D341Med (cell line): ENCODE measurements at regions not wholly inside any gene's neighbourhood (a gene's known extent, or its start where the extent isn't known, plus 50 kb on each side); places are given as distances from the start of the nearest gene placed in this dataset.

ENCODE experiments used
- DNase-seq: peaks from one replicate; pipeline ENCODE4 v3.0.0; 2012; ENCODE audit warnings: low spot score

- DNase-seq = peak; percentile 69
Observed at GRCh38 chr15:46315434-46315833, 680.6 kb downstream of the SQOR start.

DNA sequence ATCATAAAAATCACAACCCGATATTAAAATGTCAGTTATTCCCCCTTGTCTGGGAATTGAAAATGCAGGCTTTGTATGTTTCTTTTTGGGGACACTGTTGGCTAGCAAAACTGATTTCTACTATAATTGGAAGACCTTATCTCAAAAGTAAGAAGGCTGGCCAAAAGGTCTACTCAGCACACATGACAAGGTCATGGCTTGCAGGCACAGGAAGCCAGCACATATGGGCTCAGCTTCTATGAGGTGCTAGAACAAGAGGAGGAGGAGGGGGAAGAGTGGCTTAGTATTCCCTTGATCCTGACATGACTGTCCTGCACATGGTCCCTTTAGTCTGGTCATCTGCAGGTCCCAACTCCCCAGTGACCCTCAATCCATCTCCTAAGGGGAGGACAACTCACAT is 681.2 kb downstream of the SQOR start:
- DNase-seq = no peak

DNA sequence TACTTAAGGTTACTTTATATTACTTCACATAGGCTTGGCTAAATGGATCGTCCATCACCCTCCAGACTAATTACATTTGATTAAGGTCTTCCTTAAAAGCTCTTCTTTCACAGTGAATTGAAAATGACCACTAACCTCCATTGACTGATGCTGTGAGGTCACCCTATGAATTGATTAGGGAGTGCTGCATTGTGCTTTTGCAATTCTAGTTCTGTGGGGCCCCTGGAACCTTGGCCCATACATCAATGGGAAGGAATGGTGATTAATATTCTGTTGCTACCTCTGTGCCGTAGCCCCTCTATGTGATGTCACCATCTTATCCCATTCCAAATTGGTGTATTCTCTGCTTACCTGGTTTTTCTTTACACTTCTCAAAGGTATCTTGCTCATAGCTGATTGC is 682.2 kb downstream of the SQOR start:
- no peak for DNase-seq

- no peak for DNase-seq
Observed at GRCh38 chr15:46322753-46323152, 687.9 kb downstream of the SQOR start.

DNA sequence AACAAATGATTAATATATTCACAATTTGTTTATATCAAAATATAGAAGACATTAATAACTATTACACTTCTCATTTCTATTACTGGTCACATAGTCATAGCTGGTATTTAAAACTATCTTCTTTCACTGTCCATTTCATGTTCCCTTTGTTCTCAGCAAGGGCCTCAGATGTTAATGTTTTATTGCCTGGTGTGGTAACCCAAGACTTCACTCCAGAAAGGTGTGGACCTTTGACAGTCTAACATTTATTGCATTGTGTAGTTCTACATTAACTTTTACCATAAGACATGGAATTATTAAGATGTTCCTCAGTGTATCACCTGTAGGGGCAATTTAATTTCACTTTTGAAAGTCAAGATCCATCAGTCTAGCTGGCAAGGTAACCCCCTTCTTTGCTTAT is 691.3 kb downstream of the SQOR start:
- DNase-seq = no peak

GRCh38 chr15:46328821-46329220 is 694.0 kb downstream of the SQOR start:
- no peak for DNase-seq

GRCh38 chr15:46329876-46330275 is 695.0 kb downstream of the SQOR start:
- no peak for DNase-seq

DNA sequence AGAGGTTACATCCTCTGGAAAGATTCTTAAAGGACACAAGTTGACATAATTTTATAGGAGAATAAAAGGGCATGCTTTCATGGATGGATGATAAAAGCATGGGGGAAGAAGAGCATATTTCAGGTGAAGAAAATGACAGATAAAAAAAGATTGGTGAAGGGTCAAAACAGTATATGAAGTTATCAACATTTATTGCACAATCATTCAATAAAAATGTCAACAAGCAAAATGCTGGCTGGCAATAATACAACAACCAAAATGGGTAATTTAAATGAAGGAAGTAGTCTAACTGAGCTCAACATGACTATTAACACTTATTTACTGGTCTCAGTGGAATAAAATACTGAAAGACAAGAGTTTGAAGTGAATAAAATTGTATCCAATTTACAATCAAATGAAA is 696.7 kb downstream of the SQOR start:
- no peak for DNase-seq

DNA sequence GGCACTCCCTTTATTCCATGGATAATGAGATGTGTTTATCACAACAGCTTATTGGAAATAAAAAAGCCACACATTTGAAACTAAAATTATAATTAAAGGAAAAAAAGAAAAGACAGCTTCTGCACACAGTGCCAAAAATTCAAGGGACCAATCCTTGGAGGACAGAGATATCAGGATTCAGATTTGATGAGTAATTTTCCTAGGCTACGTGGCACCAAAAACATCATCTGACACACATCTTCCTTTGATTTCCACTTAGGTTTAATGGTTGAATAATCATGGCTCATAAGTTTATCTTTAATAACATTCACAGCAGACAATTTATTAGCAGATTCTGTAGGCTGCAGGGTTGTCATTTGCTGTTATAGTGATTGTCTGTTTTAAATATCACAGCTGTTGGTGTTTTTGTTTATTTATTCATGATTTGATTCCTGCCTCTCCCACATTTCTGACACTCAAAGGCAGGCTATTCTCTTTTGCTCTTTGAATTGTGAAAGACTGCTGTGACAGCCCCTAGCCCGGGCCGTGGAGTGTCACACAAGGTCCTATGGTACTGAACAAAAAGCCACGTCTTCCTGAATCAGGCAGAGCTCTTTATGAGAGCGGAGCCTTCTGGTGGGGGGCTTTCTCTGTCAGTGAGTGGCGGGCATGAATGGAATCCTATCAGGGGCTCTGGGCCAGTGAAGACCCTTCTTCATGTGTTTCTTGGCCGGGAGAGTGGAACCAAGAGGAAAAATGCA is 708.5 kb downstream of the SQOR start:
- peak; percentile 17 for DNase-seq

DNA sequence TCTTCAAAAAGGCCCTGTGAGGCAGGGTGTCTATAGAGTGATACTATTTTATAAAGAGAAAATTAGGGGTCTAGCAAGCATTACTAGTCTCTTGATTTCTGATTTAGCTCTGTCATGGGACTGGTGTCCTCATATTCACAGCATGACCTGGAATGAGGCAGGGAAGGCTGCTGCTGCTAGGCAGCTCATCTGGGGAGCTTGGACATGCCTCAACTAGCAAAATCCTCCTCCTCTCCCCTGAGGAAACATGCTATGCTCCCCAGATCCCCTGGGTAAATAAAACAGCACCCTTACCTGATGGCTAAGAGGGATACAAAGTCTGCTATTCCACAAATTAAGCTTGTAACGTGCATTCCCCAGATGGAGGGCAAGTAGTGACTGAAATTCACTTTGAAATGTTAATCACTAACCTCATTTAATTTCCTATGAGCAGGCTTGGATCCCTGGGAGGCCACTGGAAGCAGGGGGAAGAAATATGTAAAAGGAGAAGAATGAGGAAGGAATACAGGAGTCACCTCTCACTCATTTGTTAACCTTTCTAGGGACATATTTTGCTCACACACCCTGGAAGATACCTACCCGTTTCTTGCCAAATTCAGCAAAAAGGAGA is 709.4 kb downstream of the SQOR start:
- DNase-seq = peak; percentile 34

DNA sequence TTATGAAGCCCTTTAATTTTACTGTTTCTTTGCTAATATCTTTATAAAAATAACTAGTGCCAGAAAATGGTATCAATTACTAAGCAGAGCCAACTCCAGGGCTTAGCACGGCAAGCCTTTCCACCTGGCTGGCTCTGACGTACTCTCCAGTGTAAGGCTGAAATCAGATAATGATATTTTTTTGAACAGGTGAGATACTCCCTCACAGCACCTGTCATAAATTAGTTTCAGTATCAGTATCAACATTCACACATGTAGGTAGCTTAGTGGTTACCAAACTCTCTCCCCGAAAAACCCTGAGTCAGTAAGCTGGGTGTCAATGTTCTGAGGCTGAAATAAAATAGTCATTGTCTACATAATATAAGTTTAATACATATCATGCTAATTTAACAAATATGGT is 710.1 kb downstream of the SQOR start:
- DNase-seq = peak; percentile 22

DNA sequence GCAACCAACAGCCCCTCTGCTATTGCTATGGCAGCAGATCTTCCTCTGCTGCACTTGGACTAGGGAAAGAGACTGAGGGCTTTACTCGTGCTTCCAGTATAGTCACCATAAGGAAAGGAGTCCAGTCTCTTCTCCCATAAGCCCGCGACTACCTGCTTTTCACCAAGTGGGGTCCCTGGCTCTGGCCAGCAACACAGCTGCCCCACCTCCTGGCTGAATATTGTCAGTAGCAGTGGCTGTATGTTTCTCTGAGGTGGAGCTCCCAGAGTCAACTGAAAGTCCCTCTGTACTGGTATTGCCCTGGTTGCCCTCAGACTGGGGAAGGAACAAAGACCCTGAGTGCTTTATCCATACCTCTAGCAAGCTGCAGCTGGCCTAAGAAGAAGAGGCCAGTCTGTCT is 719.6 kb downstream of the SQOR start:
- DNase-seq = no peak

- DNase-seq = no peak
Observed at GRCh38 chr15:46365572-46365971, 730.7 kb downstream of the SQOR start.

DNA sequence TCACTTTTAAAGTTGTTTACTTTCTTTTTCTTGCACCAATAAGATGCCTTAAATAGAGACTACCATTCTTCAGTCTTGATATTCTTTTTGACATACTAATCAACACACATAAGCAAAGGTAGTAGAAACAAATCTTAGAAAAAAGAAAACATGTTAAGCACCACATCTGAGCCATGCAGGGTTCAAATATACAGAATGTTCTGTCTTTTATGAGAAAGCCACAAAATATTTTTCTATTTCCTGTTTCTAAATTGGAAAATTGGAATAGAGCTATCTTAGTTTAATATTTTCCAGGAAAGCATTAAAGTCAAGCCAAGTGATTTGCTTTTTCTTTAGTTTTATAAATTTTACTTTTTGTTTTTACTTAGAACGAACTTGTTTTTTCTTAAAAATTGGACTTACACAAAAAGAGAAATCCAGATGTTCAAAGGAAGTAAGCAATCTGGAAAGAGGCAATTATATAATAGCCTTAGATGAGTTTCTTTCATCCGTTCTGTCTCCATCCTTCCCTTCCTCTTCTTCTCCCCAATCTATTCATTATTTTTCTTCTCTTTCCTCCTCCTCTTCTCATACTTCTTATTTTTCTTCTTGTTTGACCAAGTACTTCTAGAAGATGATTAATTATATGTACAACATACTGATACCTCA is 731.7 kb downstream of the SQOR start:
- DNase-seq = no peak

- DNase-seq = no peak
Observed at GRCh38 chr15:46383978-46384377, 749.1 kb downstream of the SQOR start.

- no peak for DNase-seq
Observed at GRCh38 chr15:46386356-46386755, 751.5 kb downstream of the SQOR start.

GRCh38 chr15:46389739-46390138 is 754.9 kb downstream of the SQOR start:
- DNase-seq = no peak

DNA sequence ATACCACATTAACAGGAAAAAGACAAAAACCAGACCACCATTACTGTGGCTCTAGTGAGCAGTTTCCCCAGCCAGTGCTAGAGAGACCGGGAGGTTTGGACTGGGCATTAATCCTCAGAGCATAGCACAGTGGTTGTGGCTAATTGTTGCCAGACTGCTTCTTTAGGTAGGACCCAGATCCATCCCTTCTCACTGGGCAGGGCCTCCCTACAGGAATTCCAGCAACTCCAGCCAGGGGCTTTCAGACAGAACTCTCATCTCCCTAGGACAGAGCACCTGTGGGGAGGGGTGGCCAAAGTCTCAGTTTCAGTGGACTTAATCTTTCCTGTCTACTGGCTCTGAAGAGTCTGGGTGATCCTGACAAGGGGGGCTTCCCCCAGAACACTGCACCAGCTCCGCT is 759.6 kb downstream of the SQOR start:
- no peak for DNase-seq

DNA sequence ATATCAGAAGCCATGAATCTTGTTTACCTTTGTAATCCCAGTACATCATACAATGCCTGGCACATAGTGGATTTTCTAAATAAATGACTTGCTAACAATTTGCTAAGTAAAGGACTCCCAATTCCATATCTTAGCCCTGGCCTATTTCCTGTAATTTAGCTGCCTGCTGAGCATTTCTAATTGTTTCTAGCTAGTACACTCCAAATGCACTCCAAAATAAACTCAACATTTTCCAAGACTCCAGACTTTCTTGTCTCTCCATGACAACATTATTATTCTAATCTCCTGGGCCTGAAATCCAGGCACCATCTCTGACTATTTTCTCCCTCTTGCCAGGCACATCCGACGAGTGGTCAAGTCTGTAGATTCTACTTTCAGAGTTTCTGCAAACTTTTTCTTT is 773.5 kb downstream of the SQOR start:
- no peak for DNase-seq

DNA sequence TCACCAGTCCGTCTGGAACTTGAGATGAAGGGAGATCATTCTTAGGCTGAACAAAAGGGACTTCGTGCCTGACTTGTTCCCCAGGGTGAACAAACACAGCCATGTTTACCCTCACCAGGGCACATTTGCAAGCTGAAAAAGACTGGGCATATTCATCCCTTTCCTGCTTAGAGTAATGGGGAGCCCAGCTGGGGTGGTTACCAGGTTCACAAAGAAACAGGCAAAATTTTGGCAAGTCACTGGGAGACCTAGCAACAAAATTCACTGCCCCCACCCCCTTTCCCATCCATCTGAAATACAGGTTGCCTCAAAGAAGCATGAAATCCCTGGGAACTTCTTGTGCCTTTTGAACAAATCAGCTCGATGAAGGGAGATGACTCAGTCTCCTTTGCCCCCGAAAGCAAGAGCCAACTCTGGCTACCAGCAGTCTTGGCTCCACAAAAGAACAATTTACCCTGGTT is 775.0 kb downstream of the SQOR start:
- no peak for DNase-seq

DNA sequence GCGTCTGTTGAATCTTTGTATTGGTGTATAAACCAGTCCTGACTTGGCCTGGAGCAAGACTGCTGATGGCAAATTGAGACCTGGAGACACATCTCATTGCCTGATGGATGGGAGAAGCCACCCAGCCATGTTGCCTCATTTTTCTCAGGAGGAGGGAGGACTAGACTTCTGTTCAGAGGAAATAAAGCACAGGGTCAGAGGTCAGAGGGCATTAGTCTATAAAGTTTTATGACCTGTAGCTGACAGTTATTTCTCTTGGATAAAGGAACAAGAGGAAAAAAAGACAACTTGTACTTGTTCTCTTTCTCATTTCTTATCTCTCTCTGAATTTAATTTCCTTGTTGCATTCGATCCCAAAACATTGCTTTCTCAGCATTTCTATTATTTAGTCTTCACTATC is 775.9 kb downstream of the SQOR start:
- DNase-seq = no peak

- no peak for DNase-seq
Observed at GRCh38 chr15:46411900-46412299, 777.1 kb downstream of the SQOR start.

GRCh38 chr15:46413799-46414198 is 779.0 kb downstream of the SQOR start:
- no peak for DNase-seq
